Adrenal gland (tissue), 9 donors: ENCODE measurements at regions not wholly inside any gene's neighbourhood (a gene's known extent, or its start where the extent isn't known, plus 50 kb on each side); places are given as distances from the start of the nearest gene placed in this dataset.
A peak's percentile ranks its signal among the peaks of the same experiment; 100 is the strongest.

ENCODE experiments used
- DNase-seq, 7 donors: peaks; one replicate each; pipeline ENCODE4 v3.0.0-alpha.2; 2019 to 2020
- H3K27ac ChIP-seq, 5 donors: fragments of 200-600 bp; sonication (generic) in 4 of 5; 1 replicate in 3 of 5; 2 replicates in 2 of 5; pipeline versions ENCODE4 v1.5.1 to v1.8.0; 2016 to 2020; ENCODE audit warnings: mild to moderate bottlenecking in 1 of 5
- H3K27me3 ChIP-seq: fragments of 200-600 bp; 2 replicates; pipeline ENCODE4 v1.8.0; 2021
- H3K36me3 ChIP-seq, 2 donors: fragments of 200-600 bp; replicated peaks in 1 of 2; 1 replicate in 1 of 2; 2 replicates in 1 of 2; pipeline versions ENCODE4 v1.5.1 to v1.8.0; 2018 to 2022
- H3K4me1 ChIP-seq, 2 donors: fragments of 200-600 bp; replicated peaks in 1 of 2; 1 replicate in 1 of 2; 2 replicates in 1 of 2; pipeline versions ENCODE4 v1.5.1 to v1.8.0; 2018 to 2021
- H3K4me3 ChIP-seq, 4 donors: fragments of 200-600 bp; sonication (generic) in 3 of 4; one replicate each; pipeline ENCODE4 v1.5.1; 2016 to 2018
- H3K9me3 ChIP-seq, 3 donors: fragments of 200-600 bp; sonication (generic) in 1 of 3; replicated peaks in 1 of 3; 1 replicate in 2 of 3; 2 replicates in 1 of 3; pipeline versions ENCODE4 v1.5.1 to v1.8.0; 2016 to 2021
- CTCF ChIP-seq, 6 experiments: fragments of 450-650 bp in 4 of 6; fragments of 200-600 bp in 2 of 6; sonication (generic) in 1 of 6; IDR thresholded peaks; 1 replicate in 5 of 6; 2 replicates in 1 of 6; pipeline versions ENCODE4 v1.5.1 to v1.8.0; 2016 to 2021; ENCODE audit warnings: antibody characterized with exemption in 6 of 6, mild to moderate bottlenecking in 2 of 6, moderate library complexity in 1 of 6
- POLR2A ChIP-seq, 2 donors: fragments of 450-650 bp; IDR thresholded peaks; one replicate each; pipeline ENCODE4 v1.6.1; 2017; ENCODE audit warnings: antibody characterized with exemption in 2 of 2, mild to moderate bottlenecking in 2 of 2, moderate library complexity in 1 of 2
- WGBS, 4 donors: extraction: QIAGEN DNeasy Blood & Tissue Kit in 2 of 4; methylation state at CpG; one replicate each; pipeline versions ENCODE4 v1.1.5 to v1.1.7; 2013 to 2017; 5-methylcytosine and 5-hydroxymethylcytosine counted together
- intact Hi-C, 2 donors: fragments of 100-400 bp; cut with DNase I; formaldehyde crosslinking; loops; one replicate each; pipeline versions ENCODE4 v1.14.1 to v1.15.0; 2022 to 2023
- donor health status: healthy with polysubstance abuse.
- donor health status: Bipolar disorder and iron deficiency.
- donor health status: DM: yes; HTN: yes; CAD: no.
- donor health status: DM: no; HTN: no; CAD: no.
- donor health status: DM: no; HTN: no; CAD: no.

DNA sequence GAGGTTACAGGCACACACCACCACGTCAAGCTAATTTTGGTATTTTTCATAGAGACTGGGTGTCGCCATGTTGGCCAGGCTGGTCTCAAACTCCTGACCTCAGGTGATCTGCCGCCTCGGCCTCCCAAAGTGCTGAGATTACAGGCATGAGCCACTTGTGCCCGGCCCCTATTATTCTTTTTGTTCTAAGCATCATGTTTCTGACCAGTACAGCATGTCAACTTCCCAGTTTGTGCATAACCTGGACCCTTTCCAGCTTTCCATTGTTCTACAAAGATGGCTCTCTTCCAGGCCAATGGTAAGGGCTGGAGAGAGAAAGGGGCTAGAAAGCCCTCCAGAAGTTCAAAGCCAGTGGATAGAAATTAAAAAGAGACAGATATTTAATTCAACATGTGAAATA lies 91.3 kb upstream of the TNFAIP3 start:
- Histone ChIP-seq H3K36me3 (no peaks in the 10 kb centered on the region), H3K9me3 (no peaks in the 10 kb centered on the region), H3K27me3 (no peaks in the 10 kb centered on the region), H3K4me3 (no peak overlapping the region), H3K4me1 (no peaks in the 10 kb centered on the region), H3K27ac (no peak overlapping the region)
- WGBS, 4 donors, result 72 to 84% (median 77%) methylated on average over 5 of the region's 5 CpGs
- intact Hi-C loops, result no loop called here
- TF ChIP-seq CTCF (IDR thresholded peaks at IDR 0.05) (no peak), POLR2A (IDR thresholded peaks at IDR 0.05) (no peak)
- peak in 5 of 7 donors; percentile 16 to 60 (median 24) for DNase-seq

DNA sequence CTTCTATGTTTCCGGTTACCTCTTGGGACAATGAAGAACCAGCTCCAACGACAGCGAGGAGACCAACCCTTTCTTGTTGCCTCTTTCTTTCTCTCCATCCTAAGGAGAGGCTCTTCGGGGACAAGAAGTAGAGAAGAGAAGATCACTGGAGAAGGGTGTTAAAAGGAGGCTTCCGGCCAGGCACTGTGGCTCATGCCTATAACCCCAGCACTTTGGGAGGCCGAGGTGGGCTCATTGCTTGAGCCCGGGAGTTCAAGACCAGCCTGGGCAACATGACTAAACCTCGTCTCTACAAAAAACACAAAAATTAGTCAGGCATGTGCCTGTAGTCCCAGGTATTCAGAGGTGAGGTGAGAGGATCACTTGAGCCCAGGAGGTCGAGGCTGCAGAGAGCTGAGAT lies 90.8 kb upstream of the TNFAIP3 start:
- no peak for DNase-seq
- Histone ChIP-seq H3K4me1 (no peaks in the 10 kb centered on the region), H3K27ac (peak overlapping the region in 1 of 5 donors; percentile 20), H3K36me3 (no peaks in the 10 kb centered on the region), H3K27me3 (no peaks in the 10 kb centered on the region), H3K9me3 (no peaks in the 10 kb centered on the region), H3K4me3 (no peak overlapping the region)
- 85 to 95% (median 88%) methylated on average over 9 of the region's 9 CpGs for WGBS, 4 donors
- TF ChIP-seq POLR2A (IDR thresholded peaks at IDR 0.05) (no peak), CTCF (IDR thresholded peaks at IDR 0.05) (no peak)
- intact Hi-C loops, result no loop called here

DNA sequence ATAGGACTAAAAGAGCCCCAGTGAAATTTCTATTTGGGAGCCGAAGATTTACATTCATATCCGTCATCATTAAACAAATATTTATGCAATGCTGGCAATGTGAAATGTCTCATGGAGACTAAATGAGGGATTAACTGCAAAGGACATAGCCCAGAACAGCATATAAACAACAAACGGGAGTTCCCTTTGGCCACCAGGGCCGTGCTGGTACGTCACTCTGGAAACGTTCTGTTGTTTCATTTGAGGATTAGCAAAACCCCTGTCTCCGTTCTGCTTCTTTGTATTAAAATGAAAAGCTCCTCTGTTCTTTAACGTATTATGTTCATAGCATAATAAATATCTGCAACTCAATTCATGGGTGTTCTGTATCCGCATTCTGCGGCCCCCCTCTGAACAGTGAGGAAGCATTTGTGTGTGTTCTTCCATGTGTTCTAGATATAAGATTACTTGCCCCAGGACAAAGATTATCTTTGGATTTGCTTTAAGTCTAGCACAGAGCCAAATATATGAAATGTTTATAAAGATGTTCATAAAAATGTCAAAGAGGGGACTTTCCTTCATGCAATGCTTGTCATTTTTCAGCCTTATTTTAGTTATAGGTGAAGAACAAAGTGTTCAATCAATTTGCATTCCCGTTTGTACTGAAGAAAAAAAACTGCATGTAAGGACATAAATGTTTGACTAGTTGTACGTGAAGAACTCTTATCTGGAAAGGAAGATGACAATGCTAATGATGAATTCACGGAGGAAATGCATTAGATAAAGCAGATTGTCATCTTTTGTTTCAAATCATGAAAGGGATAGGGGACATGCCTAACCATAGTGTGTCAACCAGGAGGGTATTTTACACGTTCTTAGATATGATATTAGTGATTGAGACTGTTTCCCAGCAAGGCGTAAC lies 90.0 kb upstream of the TNFAIP3 start:
- intact Hi-C loops, result no loop called here
- DNase-seq, result no peak
- Histone ChIP-seq H3K27ac (no peak overlapping the region), H3K36me3 (no peaks in the 10 kb centered on the region), H3K9me3 (no peaks in the 10 kb centered on the region), H3K4me3 (no peak overlapping the region), H3K4me1 (no peaks in the 10 kb centered on the region), H3K27me3 (no peaks in the 10 kb centered on the region)
- WGBS, 4 donors, result 58 to 70% (median 62%) methylated on average over 15 of the region's 15 CpGs
- TF ChIP-seq CTCF (IDR thresholded peaks at IDR 0.05) (no peak), POLR2A (IDR thresholded peaks at IDR 0.05) (no peak)

GRCh38 chr6:137777687-137778075 lies 89.4 kb upstream of the TNFAIP3 start:
- no peaks in the 10 kb centered on the region for H3K9me3 ChIP-seq
- no peak overlapping the region for H3K4me3 ChIP-seq
- H3K27me3 ChIP-seq, result no peaks in the 10 kb centered on the region
- H3K36me3 ChIP-seq, result no peaks in the 10 kb centered on the region
- intact Hi-C loops, result no loop called here
- no peak for DNase-seq
- no peak for TF ChIP-seq POLR2A (IDR thresholded peaks at IDR 0.05)
- no peak for TF ChIP-seq CTCF (IDR thresholded peaks at IDR 0.05)
- no peak overlapping the region for H3K27ac ChIP-seq
- no peaks in the 10 kb centered on the region for H3K4me1 ChIP-seq
- 86 to 94% (median 90%) methylated on average over 1 of the region's 1 CpG; no CpG with 5 or more reads in 1 of the 4 donors for WGBS, 4 donors
